ENCODE measurements at regions not wholly inside any gene's neighbourhood (a gene's known extent, or its start where the extent isn't known, plus 50 kb on each side); places are given as distances from the start of the nearest gene placed in this dataset.
"Not testable (repeated sequence)": the region's sequence is repeated elsewhere in the genome, so short reads cannot be mapped to it uniquely, and the experiment has no call there.

GRCh38 chr12:67091204-67091603 is 178.0 kb upstream of the CAND1 start:
- WGBS (ENCODE audit: low lambda C conversion rate), result under 1% methylated on average over 3 of the region's 3 CpGs
- CTCF ChIA-PET (ENCODE audit: low intra/inter-chr PET ratio, low total read pairs), result no interaction called here
- Histone ChIP-seq H3K36me3 (replicated peaks in 1 of 2; ENCODE audit: control insufficient read depth in 1 of 2, insufficient read depth in 2 of 2, low read length in 2 of 2) (no peaks in the 10 kb centered on the region), H3K79me2 (ENCODE audit: insufficient read depth, low read length) (no peaks in the 10 kb centered on the region), H3K27me3 (ENCODE audit: control insufficient read depth in 1 of 2, insufficient read depth in 2 of 2, low read length in 2 of 2) (no peaks in the 10 kb centered on the region; a peak in 1 of 5 replicates), H3K4me2 (ENCODE audit: low read depth, low read length) (no peak overlapping the region), H3K9ac (ENCODE audit: insufficient read depth, low read depth, low read length) (no peak overlapping the region), H3K4me3 (replicated peaks in 1 of 3; ENCODE audit: insufficient read depth in 1 of 3, low read depth in 2 of 3, low read length in 3 of 3) (no peak overlapping the region), H3K27ac (ENCODE audit: extremely low read length, insufficient read depth, low read length) (no peak overlapping the region), H2AFZ (ENCODE audit: low read length) (no peak overlapping the region), H4K20me1 (ENCODE audit: insufficient read depth, low read length) (no peaks in the 10 kb centered on the region), H3K4me1 (ENCODE audit: insufficient read depth, low read length) (0 out of 2 replicates have a peak, but pooled peaks cover 7% of the 10 kb centered on the region), H3K9me3 (ENCODE audit: low read length) (no peaks in the 10 kb centered on the region)
- ATAC-seq (no peak), FAIRE-seq (no peak), DNase-seq (ENCODE audit: low spot score) (no peak)
- in situ Hi-C loops (cut with HindIII; ENCODE audit: extremely low pct_ligation_motif_present, low pct_unique_long_range_greater_than_20kb), result no loop called here
- POLR2A ChIA-PET, result no interaction called here
- intact Hi-C loops (cut with micrococcal nuclease; ENCODE audit: unreplicated experiment), result no loop called here
- TF ChIP-seq DNMT1 (CRISPR knock-in tag; IDR thresholded peaks at IDR 0.05), result no peak
- TF ChIP-seq ZNF510 (CRISPR knock-in tag; IDR thresholded peaks at IDR 0.05; ENCODE audit: low read depth), result no peak
- no TSS peak for BruUV-seq (replicated peaks)

DNA sequence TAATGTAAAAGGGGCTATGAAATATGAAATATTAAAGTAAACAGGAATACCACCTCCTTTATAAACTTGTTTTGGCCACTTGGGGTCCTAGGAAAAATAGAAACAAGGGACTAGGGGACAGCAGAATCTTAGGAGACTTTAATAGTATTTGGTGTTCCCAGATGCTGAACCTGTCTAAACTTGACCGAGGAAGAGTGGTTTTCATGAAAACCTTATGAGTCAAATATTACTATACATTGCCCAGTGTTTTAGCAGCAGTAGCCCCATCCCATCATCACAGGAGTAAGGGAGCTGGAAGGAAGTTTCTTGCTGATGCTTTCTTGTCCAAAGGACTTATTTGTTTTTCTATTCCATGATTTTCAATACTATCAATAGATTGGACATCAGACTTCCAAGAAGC is 177.5 kb upstream of the CAND1 start:
- no peak for ATAC-seq
- POLR2A ChIA-PET, result no interaction called here
- TF ChIP-seq MXI1 (IDR thresholded peaks at IDR 0.05; ENCODE audit: borderline replicate concordance, low read depth, low read length) (no peak), ZNF296 (CRISPR knock-in tag; conservative IDR thresholded peaks at IDR 0.05) (no peak), ETV5 (CRISPR knock-in tag; IDR thresholded peaks at IDR 0.05; ENCODE audit: borderline replicate concordance) (no peak), ZBTB4 (CRISPR knock-in tag; IDR thresholded peaks at IDR 0.05; ENCODE audit: borderline replicate concordance) (no peak)
- TF ChIP-seq, protein P1, sequence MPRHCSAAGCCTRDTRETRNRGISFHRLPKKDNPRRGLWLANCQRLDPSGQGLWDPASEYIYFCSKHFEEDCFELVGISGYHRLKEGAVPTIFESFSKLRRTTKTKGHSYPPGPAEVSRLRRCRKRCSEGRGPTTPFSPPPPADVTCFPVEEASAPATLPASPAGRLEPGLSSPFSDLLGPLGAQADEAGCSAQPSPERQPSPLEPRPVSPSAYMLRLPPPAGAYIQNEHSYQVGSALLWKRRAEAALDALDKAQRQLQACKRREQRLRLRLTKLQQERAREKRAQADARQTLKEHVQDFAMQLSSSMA (CRISPR knock-in tag; IDR thresholded peaks at IDR 0.05), result no peak

DNA sequence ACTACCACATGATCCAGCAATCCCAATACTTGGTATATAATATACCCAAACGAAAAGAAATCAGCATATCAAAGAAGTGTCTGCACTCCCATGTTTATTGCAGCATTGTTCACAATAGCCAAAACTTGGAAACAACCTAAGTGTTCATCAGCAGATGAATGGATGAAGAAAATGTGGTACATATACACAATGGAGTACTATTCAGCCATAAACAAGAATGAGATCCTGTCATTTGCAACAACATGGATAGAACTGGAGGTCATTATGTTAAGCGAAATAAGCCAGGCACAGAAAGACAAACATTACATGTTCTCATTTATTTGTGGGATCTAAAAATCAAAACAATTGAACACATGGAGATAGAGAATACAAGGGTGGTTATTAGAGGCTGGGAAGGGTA is 176.2 kb upstream of the CAND1 start:
- H4K20me1 ChIP-seq (ENCODE audit: insufficient read depth, low read length); BruUV-seq (replicated peaks); in situ Hi-C loops (cut with HindIII; ENCODE audit: extremely low pct_ligation_motif_present, low pct_unique_long_range_greater_than_20kb); H3K9me3 ChIP-seq (ENCODE audit: low read length); POLR2A ChIA-PET; ATAC-seq; CTCF ChIA-PET (ENCODE audit: low intra/inter-chr PET ratio, low total read pairs); H3K27ac ChIP-seq (ENCODE audit: extremely low read length, insufficient read depth, low read length); FAIRE-seq; H3K36me3 ChIP-seq (replicated peaks in 1 of 2; ENCODE audit: control insufficient read depth in 1 of 2, insufficient read depth in 2 of 2, low read length in 2 of 2); intact Hi-C loops (cut with micrococcal nuclease; ENCODE audit: unreplicated experiment); H2AFZ ChIP-seq (ENCODE audit: low read length); H3K27me3 ChIP-seq (ENCODE audit: control insufficient read depth in 1 of 2, insufficient read depth in 2 of 2, low read length in 2 of 2); H3K4me3 ChIP-seq (replicated peaks in 1 of 3; ENCODE audit: insufficient read depth in 1 of 3, low read depth in 2 of 3, low read length in 3 of 3); H3K79me2 ChIP-seq (ENCODE audit: insufficient read depth, low read length); H3K9ac ChIP-seq (ENCODE audit: insufficient read depth, low read depth, low read length); H3K4me1 ChIP-seq (ENCODE audit: insufficient read depth, low read length); H3K4me2 ChIP-seq (ENCODE audit: low read depth, low read length); DNase-seq (ENCODE audit: low spot score): not testable (repeated sequence)
- WGBS (ENCODE audit: low lambda C conversion rate), result 0% methylated on average over 2 of the region's 2 CpGs

More for the DNA sequence above, 177.5 kb upstream of the CAND1 start:
- Histone ChIP-seq H3K27ac (ENCODE audit: extremely low read length, insufficient read depth, low read length) (no peak overlapping the region), H3K9ac (ENCODE audit: insufficient read depth, low read depth, low read length) (no peak overlapping the region), H3K27me3 (ENCODE audit: control insufficient read depth in 1 of 2, insufficient read depth in 2 of 2, low read length in 2 of 2) (no peaks in the 10 kb centered on the region; a peak in 1 of 5 replicates), H3K79me2 (ENCODE audit: insufficient read depth, low read length) (no peaks in the 10 kb centered on the region), H3K4me3 (replicated peaks in 1 of 3; ENCODE audit: insufficient read depth in 1 of 3, low read depth in 2 of 3, low read length in 3 of 3) (no peak overlapping the region), H4K20me1 (ENCODE audit: insufficient read depth, low read length) (no peaks in the 10 kb centered on the region), H3K4me2 (ENCODE audit: low read depth, low read length) (no peak overlapping the region), H3K9me3 (ENCODE audit: low read length) (no peaks in the 10 kb centered on the region), H2AFZ (ENCODE audit: low read length) (no peak overlapping the region), H3K36me3 (replicated peaks in 1 of 2; ENCODE audit: control insufficient read depth in 1 of 2, insufficient read depth in 2 of 2, low read length in 2 of 2) (no peaks in the 10 kb centered on the region), H3K4me1 (ENCODE audit: insufficient read depth, low read length) (0 out of 2 replicates have a peak, but pooled peaks cover 7% of the 10 kb centered on the region)
- 0% methylated on average over 1 of the region's 1 CpG for WGBS (ENCODE audit: low lambda C conversion rate)
- in situ Hi-C loops (cut with HindIII; ENCODE audit: extremely low pct_ligation_motif_present, low pct_unique_long_range_greater_than_20kb) (no loop called here), intact Hi-C loops (cut with micrococcal nuclease; ENCODE audit: unreplicated experiment) (no loop called here)
- FAIRE-seq (no peak), DNase-seq (ENCODE audit: low spot score) (no peak)
- CTCF ChIA-PET (ENCODE audit: low intra/inter-chr PET ratio, low total read pairs), result no interaction called here
- BruUV-seq (replicated peaks), result no TSS peak

Data from HepG2 (cell line).